ENCODE measurements at regions not wholly inside any gene's neighbourhood (a gene's known extent, or its start where the extent isn't known, plus 50 kb on each side); places are given as distances from the start of the nearest gene placed in this dataset.

GRCh38 chr4:52244848-52245247, 193.7 kb downstream of the SPATA18 start:
- no peak for TF ChIP-seq POLR2A (IDR thresholded peaks at IDR 0.05; ENCODE audit: low read depth, low read length)
- TF ChIP-seq, protein P1, sequence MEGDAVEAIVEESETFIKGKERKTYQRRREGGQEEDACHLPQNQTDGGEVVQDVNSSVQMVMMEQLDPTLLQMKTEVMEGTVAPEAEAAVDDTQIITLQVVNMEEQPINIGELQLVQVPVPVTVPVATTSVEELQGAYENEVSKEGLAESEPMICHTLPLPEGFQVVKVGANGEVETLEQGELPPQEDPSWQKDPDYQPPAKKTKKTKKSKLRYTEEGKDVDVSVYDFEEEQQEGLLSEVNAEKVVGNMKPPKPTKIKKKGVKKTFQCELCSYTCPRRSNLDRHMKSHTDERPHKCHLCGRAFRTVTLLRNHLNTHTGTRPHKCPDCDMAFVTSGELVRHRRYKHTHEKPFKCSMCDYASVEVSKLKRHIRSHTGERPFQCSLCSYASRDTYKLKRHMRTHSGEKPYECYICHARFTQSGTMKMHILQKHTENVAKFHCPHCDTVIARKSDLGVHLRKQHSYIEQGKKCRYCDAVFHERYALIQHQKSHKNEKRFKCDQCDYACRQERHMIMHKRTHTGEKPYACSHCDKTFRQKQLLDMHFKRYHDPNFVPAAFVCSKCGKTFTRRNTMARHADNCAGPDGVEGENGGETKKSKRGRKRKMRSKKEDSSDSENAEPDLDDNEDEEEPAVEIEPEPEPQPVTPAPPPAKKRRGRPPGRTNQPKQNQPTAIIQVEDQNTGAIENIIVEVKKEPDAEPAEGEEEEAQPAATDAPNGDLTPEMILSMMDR (conservative IDR thresholded peaks at IDR 0.05; ENCODE audit: low read depth, low read length), result no peak
- TF ChIP-seq SMC3 (IDR thresholded peaks at IDR 0.05; ENCODE audit: low read depth, low read length), result no peak
- TF ChIP-seq RAD21 (IDR thresholded peaks at IDR 0.05; ENCODE audit: low read length), result no peak
- TF ChIP-seq MAFK (IDR thresholded peaks at IDR 0.05; ENCODE audit: low read depth, low read length), result no peak
- TF ChIP-seq MAZ (IDR thresholded peaks at IDR 0.05; ENCODE audit: borderline replicate concordance, low read depth, low read length), result no peak
- TF ChIP-seq CHD1 (IDR thresholded peaks at IDR 0.05; ENCODE audit: low read depth, low read length), result no peak
- TF ChIP-seq CEBPB (IDR thresholded peaks at IDR 0.05; ENCODE audit: low read depth, low read length), result no peak
